ENCODE measurements at regions not wholly inside any gene's neighbourhood (a gene's known extent, or its start where the extent isn't known, plus 50 kb on each side); places are given as distances from the start of the nearest gene placed in this dataset.

- Histone ChIP-seq H3K4me1 (no peaks in the 10 kb centered on the region), H3K27me3 (no peaks in the 10 kb centered on the region), H3K4me3 (no peak overlapping the region), H3K36me3 (no peaks in the 10 kb centered on the region), H3K27ac (no peak overlapping the region), H3K9me3 (no peaks in the 10 kb centered on the region)
- no peak for DNase-seq
- intact Hi-C loops (cut with DNase I; ENCODE audit: low total_unique reads) = no loop called here
- TF ChIP-seq, protein P1, sequence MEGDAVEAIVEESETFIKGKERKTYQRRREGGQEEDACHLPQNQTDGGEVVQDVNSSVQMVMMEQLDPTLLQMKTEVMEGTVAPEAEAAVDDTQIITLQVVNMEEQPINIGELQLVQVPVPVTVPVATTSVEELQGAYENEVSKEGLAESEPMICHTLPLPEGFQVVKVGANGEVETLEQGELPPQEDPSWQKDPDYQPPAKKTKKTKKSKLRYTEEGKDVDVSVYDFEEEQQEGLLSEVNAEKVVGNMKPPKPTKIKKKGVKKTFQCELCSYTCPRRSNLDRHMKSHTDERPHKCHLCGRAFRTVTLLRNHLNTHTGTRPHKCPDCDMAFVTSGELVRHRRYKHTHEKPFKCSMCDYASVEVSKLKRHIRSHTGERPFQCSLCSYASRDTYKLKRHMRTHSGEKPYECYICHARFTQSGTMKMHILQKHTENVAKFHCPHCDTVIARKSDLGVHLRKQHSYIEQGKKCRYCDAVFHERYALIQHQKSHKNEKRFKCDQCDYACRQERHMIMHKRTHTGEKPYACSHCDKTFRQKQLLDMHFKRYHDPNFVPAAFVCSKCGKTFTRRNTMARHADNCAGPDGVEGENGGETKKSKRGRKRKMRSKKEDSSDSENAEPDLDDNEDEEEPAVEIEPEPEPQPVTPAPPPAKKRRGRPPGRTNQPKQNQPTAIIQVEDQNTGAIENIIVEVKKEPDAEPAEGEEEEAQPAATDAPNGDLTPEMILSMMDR (IDR thresholded peaks at IDR 0.05) = no peak
Observed at GRCh38 chr3:106213954-106214353, 345.1 kb upstream of the CBLB start.

DNA sequence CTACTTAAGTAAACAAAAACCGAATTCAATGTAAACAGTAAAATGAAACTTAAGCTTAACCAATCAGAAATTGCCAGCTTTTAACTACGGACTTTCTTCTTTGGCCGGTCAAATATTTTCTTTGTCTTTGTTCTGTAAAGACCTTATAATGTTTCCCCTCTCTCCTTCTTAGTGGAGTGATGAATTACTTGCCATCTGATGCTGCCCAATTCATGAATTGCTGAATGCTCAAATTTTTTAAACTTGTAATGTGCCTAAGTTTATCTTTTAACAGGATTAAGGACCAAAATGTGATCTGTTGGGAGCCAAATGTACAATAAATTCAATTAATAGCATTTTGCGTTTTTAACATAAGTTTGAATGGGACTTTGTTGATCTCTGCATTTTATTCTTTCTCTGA lies 345.8 kb upstream of the CBLB start:
- H3K36me3 ChIP-seq = no peaks in the 10 kb centered on the region
- H3K4me1 ChIP-seq = no peaks in the 10 kb centered on the region
- H3K4me3 ChIP-seq = no peak overlapping the region
- no peaks in the 10 kb centered on the region for H3K27me3 ChIP-seq
- no peaks in the 10 kb centered on the region for H3K9me3 ChIP-seq
- TF ChIP-seq, protein P1 (IDR thresholded peaks at IDR 0.05) = no peak
- no peak overlapping the region for H3K27ac ChIP-seq
- no peak for DNase-seq
- intact Hi-C loops (cut with DNase I; ENCODE audit: low total_unique reads) = no loop called here

DNA sequence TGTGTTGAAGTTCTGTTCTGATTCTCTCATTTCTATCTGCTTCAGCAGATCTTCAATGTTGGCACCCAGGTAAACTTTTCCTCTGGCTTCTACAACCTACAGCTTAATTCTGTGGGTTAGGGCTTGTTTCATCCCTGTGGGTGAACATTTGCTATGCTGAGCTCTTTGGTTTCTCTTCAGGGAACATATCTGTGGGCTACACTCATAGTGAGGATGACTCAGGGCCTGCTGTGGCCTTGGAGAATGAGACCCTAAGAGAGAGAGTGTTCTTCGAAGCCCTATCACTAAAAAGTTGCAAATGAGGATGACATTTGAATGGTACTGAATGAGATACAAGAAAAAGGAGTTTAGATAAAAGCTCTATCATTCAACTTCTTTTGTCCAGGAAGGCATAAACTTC lies 346.2 kb upstream of the CBLB start:
- DNase-seq = no peak
- Histone ChIP-seq H3K9me3 (no peaks in the 10 kb centered on the region), H3K27ac (no peak overlapping the region), H3K27me3 (no peaks in the 10 kb centered on the region), H3K36me3 (no peaks in the 10 kb centered on the region), H3K4me1 (no peaks in the 10 kb centered on the region), H3K4me3 (no peak overlapping the region)
- TF ChIP-seq, protein P1 (IDR thresholded peaks at IDR 0.05) = no peak
- intact Hi-C loops (cut with DNase I; ENCODE audit: low total_unique reads) = no loop called here

- no peak overlapping the region for H3K4me3 ChIP-seq
- H3K4me1 ChIP-seq = no peaks in the 10 kb centered on the region
- no peaks in the 10 kb centered on the region for H3K36me3 ChIP-seq
- no peak for DNase-seq
- TF ChIP-seq, protein P1 (IDR thresholded peaks at IDR 0.05) = no peak
- H3K9me3 ChIP-seq = peaks cover 0 to 12% (median 0%) of the 10 kb centered on the region in 3 donors
- no peak overlapping the region for H3K27ac ChIP-seq
- intact Hi-C loops (cut with DNase I; ENCODE audit: low total_unique reads) = no loop called here
- H3K27me3 ChIP-seq = no peaks in the 10 kb centered on the region
Observed at GRCh38 chr3:106217745-106218144, 348.9 kb upstream of the CBLB start.

DNA sequence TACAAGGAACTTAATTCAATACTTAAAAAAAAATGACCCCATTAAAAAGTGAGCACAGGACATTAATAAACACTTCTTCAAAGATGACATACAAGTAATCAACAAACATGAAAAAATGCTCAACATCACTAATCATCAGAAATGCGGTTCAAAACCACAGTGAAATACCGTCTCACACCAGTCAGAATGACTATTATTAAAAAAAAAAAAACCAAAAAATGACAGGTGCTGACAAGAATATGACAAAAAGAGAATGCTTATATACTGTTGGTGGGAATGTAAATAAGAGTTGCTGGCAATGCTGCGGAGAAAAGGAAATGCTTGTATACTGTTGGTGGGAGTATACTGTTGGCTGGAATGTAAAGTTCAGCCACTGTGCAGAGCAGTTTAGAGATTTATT lies 358.3 kb upstream of the CBLB start:
- Histone ChIP-seq H3K4me3 (no peak overlapping the region), H3K27ac (no peak overlapping the region), H3K36me3 (no peaks in the 10 kb centered on the region), H3K4me1 (no peaks in the 10 kb centered on the region), H3K9me3 (peaks cover 0 to under 1% (median 0%) of the 10 kb centered on the region in 3 donors), H3K27me3 (no peaks in the 10 kb centered on the region)
- DNase-seq = no peak
- intact Hi-C loops (cut with DNase I; ENCODE audit: low total_unique reads) = no loop called here
- TF ChIP-seq, protein P1 (IDR thresholded peaks at IDR 0.05) = no peak

DNA sequence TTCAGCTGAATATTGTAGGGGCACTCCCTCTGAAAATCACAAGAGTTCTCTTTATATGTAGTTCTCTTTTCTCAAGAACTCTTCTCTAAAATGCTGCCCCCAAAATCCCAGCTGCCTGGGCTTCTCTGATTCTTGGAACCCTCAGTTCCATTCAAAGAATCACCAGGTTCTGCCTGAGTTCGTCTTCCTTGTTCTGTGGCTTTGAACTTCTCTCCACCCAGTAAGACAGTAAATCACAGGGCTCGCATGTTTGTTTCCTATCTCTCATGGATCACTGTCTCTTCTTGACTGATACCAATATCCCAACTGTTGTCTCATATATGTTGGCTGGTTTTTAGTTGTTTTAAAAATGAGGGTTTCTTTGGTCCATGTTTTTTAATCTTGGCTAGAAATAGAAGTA lies 359.5 kb upstream of the CBLB start:
- H3K9me3 ChIP-seq = no peaks in the 10 kb centered on the region

More for the DNA sequence above, 359.5 kb upstream of the CBLB start:
- TF ChIP-seq, protein P1 (IDR thresholded peaks at IDR 0.05) = no peak
- no peaks in the 10 kb centered on the region for H3K27me3 ChIP-seq
- H3K4me3 ChIP-seq = no peak overlapping the region
- no peak overlapping the region for H3K27ac ChIP-seq
- no peaks in the 10 kb centered on the region for H3K36me3 ChIP-seq
- no peak for DNase-seq
- intact Hi-C loops (cut with DNase I; ENCODE audit: low total_unique reads) = no loop called here
- H3K4me1 ChIP-seq = no peaks in the 10 kb centered on the region

Measured in tibial artery (tissue), 4 donors.